Coronary artery (tissue), 2 donors: ENCODE measurements at regions not wholly inside any gene's neighbourhood (a gene's known extent, or its start where the extent isn't known, plus 50 kb on each side); places are given as distances from the start of the nearest gene placed in this dataset.

Experiments used
- DNase-seq: peaks from one replicate; pipeline ENCODE4 v3.0.0-alpha.2; 2017; ENCODE audit warnings: low spot score
- H3K27ac ChIP-seq, 2 donors: fragments of 200-600 bp; sonication (generic); one replicate each; pipeline ENCODE4 v1.5.1; 2016 to 2019
- H3K4me3 ChIP-seq: fragments of 200-600 bp; sonication (generic); 2 replicates; pipeline ENCODE4 v1.5.1; 2016; ENCODE audit warnings: mild to moderate bottlenecking, moderate library complexity
- CTCF ChIP-seq: fragments of 200-600 bp; sonication (generic); IDR thresholded peaks from one replicate; pipeline ENCODE4 v1.5.1; 2019; ENCODE audit warnings: antibody characterized with exemption

GRCh38 chr5:34597034-34598027 is 58.8 kb upstream of the RAI14 start:
- no peak for TF ChIP-seq CTCF
- Histone ChIP-seq H3K4me3 (no peak overlapping the region), H3K27ac (peak overlapping the region in 1 of 2 donors; percentile 52)
- no peak for DNase-seq

GRCh38 chr5:34598177-34598794 is 57.8 kb upstream of the RAI14 start:
- no peak for DNase-seq
- H3K4me3 ChIP-seq = no peak overlapping the region
- no peak for TF ChIP-seq CTCF
- peak overlapping the region in 1 of 2 donors; percentile 66 for H3K27ac ChIP-seq

DNA sequence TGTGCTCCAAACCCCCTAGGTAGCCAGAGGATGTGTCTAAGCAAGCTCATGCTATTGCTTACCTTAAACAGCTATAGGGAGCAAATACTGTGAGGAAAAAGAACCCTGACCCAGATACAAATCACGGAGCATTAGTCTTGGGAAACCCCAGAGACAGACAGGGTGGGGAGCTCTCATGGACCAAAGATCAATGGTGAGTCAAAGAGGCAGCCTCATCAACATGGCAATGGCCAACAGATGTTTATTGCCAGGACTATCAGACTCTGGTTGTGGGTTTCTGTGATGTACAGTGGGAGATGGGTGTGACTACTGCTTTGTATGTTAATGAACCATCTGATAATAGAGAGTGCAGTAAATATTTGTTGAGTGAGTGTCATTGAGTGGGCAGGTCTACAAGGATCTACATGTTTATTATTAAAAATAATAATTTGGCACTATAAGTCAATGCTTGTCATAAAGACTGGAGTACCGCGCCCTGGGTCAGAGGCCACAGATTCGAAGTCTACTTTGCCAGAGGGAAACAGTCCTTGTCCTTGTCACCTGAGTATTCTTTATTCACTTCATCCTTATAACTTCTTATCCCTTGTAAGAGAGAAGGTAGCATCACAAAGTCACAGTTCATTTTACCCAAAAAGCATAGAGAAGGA is 56.5 kb upstream of the RAI14 start:
- no peak for DNase-seq
- Histone ChIP-seq H3K4me3 (no peak overlapping the region), H3K27ac (no peak overlapping the region)
- no peak for TF ChIP-seq CTCF

DNA sequence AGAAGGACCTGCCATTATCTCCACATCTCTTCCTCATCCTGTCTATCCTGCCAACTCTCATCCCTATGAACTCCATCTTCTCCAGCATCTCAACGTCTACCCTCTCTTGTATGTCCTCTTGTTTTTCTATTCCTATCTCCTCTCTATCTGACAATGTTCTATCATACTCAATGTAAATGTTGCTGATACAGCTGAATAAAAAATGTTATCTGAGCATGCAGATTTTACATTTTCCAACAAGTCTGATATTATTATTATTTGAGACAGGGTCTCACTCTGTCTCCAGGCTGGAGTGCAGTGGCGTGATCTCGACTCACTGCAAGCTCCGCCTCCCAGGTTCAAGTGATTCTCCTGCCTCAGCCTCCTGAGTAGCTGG is 56.0 kb upstream of the RAI14 start:
- no peak for TF ChIP-seq CTCF
- DNase-seq = no peak
- Histone ChIP-seq H3K4me3 (no peak overlapping the region), H3K27ac (no peak overlapping the region)

DNA sequence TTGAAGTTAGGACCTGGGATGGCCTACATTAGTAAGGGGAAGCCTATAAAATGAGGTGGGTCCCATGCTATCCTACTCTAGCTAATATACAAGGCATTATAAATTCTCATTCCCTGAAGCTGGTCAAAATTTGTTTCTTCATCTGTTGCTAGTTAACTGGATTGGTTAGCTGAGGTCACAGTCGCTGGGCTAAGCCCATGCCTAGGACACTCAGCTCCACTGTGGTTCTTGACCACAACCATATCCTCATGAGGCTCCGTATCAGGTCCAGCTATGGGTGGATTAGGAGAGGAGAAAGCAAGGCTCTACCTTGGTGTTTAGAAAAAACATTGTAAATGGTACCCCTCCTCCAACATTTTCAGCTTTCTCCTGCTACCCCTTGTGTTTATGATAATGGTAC is 52.8 kb upstream of the RAI14 start:
- no peak overlapping the region for H3K4me3 ChIP-seq
- H3K27ac ChIP-seq = no peak overlapping the region
- no peak for DNase-seq
- no peak for TF ChIP-seq CTCF

DNA sequence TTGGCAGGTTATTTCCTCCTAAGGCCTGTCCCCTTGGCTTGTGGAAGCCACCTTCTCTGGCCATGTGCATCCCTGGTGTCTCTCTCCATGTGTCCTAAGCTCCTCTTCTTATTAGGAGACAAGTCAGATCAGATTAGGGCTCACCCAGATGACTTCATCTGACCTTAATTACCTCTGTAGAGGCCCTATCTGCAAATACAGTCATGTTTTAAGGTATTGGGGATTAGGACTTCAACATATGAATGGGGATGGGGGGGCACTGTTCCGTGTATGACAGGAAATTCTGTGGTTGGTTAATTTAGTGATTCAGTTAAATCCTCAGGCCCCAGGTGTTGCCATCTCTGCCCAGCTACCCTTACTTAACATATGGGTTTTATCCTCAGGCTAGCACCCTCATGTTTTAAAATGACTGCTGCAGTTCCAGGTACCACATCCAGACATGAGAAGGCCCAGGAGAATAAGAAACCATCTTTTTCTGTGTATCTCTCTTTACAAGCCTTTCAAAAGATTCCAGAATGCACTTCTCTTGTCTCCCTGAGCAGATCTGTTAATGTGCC is 51.9 kb upstream of the RAI14 start:
- no peak overlapping the region for H3K27ac ChIP-seq
- no peak for TF ChIP-seq CTCF
- H3K4me3 ChIP-seq = no peak overlapping the region
- DNase-seq = no peak
